Caco-2 (cell line): ENCODE measurements at regions not wholly inside any gene's neighbourhood (a gene's known extent, or its start where the extent isn't known, plus 50 kb on each side); places are given as distances from the start of the nearest gene placed in this dataset.
"Not testable (repeated sequence)": the region's sequence is repeated elsewhere in the genome, so short reads cannot be mapped to it uniquely, and the experiment has no call there.

Source experiments
- BruUV-seq: library from RNA; stranded (reverse); fragments of 400-500 nt; replicated peaks from 2 replicates; lab custom pipeline; 2021; lab: Mats Ljungman, UMichigan
- CTCF ChIA-PET: fragments of 300-600 bp; sonication (Branson Sonifier 250); formaldehyde crosslinking; loops from one replicate; lab custom pipeline; 2022; ENCODE audit warnings: antibody characterized with exemption; lab: Charles Lee
- POLR2A ChIA-PET: fragments of 300-600 bp; sonication (Branson Sonifier 250); formaldehyde crosslinking; loops from one replicate; lab custom pipeline; 2022; ENCODE audit warnings: antibody characterized with exemption; lab: Charles Lee
- DNase-seq, 2 experiments: peaks; one replicate each; pipeline versions ENCODE4 v3.0.0 to v3.0.0-alpha.2; 2020 to 2022
- H3K27me3 ChIP-seq: replicated peaks from 2 replicates; pipeline ENCODE4 v1.6.0; 2011; ENCODE audit warnings: low read length; ENCODE audit not compliant: control insufficient read depth, insufficient read depth
- H3K36me3 ChIP-seq: 2 replicates; pipeline ENCODE4 v1.5.1; 2011; ENCODE audit warnings: low read length; ENCODE audit not compliant: control insufficient read depth, insufficient read depth
- H3K4me1 ChIP-seq: fragments of 250-450 bp; sonication (Bioruptor Pico); 2 replicates; pipeline ENCODE4 v1.5.1; 2020; ENCODE audit warnings: mild to moderate bottlenecking
- H3K4me3 ChIP-seq: 2 replicates; pipeline ENCODE4 v1.5.1; 2011; ENCODE audit warnings: low read depth, mild to moderate bottlenecking, control low read depth, low read length
- H3K9me3 ChIP-seq: fragments of 250-450 bp; sonication (Bioruptor Pico); 2 replicates; pipeline ENCODE4 v1.5.1; 2020; ENCODE audit warnings: mild to moderate bottlenecking, moderate library complexity
- H3K27ac Mint-ChIP-seq: one replicate; pipeline ENCODE4 v1.8.0; 2022; ENCODE audit warnings: mixed read lengths; ENCODE audit not compliant: unreplicated experiment
- H3K27me3 Mint-ChIP-seq: one replicate; pipeline ENCODE4 v1.8.0; 2022; ENCODE audit warnings: mixed read lengths; ENCODE audit not compliant: insufficient read depth, unreplicated experiment
- H3K36me3 Mint-ChIP-seq: one replicate; pipeline ENCODE4 v1.8.0; 2022; ENCODE audit warnings: mild to moderate bottlenecking, mixed read lengths; ENCODE audit not compliant: insufficient read depth, unreplicated experiment
- H3K4me1 Mint-ChIP-seq: one replicate; pipeline ENCODE4 v1.8.0; 2022; ENCODE audit warnings: low read depth, mixed read lengths; ENCODE audit not compliant: unreplicated experiment
- H3K4me3 Mint-ChIP-seq: one replicate; pipeline ENCODE4 v1.8.0; 2022; ENCODE audit warnings: mild to moderate bottlenecking, moderate library complexity, mixed read lengths; ENCODE audit not compliant: unreplicated experiment
- H3K9me3 Mint-ChIP-seq: one replicate; pipeline ENCODE4 v1.8.0; 2022; ENCODE audit warnings: mixed read lengths; ENCODE audit not compliant: unreplicated experiment
- CTCF ChIP-seq, 2 experiments: fragments of 200-600 bp in 1 of 2; IDR thresholded peaks; 1 replicate in 1 of 2; 2 replicates in 1 of 2; pipeline versions ENCODE4 v1.5.1 to v1.8.0; 2011 to 2022; ENCODE audit warnings: antibody characterized with exemption in 1 of 2, control low read depth in 1 of 2, inconsistent platforms in 1 of 2, low read depth in 1 of 2, low read length in 1 of 2, mild to moderate bottlenecking in 1 of 2, moderate library complexity in 1 of 2; ENCODE audit not compliant: insufficient read depth in 1 of 2, severe bottlenecking in 1 of 2, unreplicated experiment in 1 of 2
- intact Hi-C: fragments of 100-400 bp; cut with micrococcal nuclease; formaldehyde crosslinking; loops from one replicate; pipeline ENCODE4 v1.10.0; 2022; ENCODE audit not compliant: unreplicated experiment

GRCh38 chr7:146057958-146058357, 58.6 kb upstream of the CNTNAP2 start:
- no TSS peak for BruUV-seq
- H3K4me1 Mint-ChIP-seq, result no peaks in the 10 kb centered on the region
- intact Hi-C loops, result no loop called here

GRCh38 chr7:146054909-146055308, 61.7 kb upstream of the CNTNAP2 start:
- Mint-ChIP-seq H3K27me3 (no peaks in the 10 kb centered on the region), H3K36me3 (no peaks in the 10 kb centered on the region), H3K27ac (no peak overlapping the region), H3K9me3 (peaks cover 10% of the 10 kb centered on the region), H3K4me3 (no peak overlapping the region), H3K4me1 (no peaks in the 10 kb centered on the region)
- no peak for DNase-seq
- BruUV-seq, result no TSS peak
- TF ChIP-seq CTCF (IDR thresholded peaks at IDR 0.05; ENCODE audit: insufficient read depth in 1 of 2, low read depth in 1 of 2, low read length in 1 of 2, severe bottlenecking in 1 of 2, unreplicated experiment in 1 of 2), result no peak
- Histone ChIP-seq H3K36me3 (no peaks in the 10 kb centered on the region), H3K4me1 (peaks cover 9% of the 10 kb centered on the region; the same call in 1 of the 2 replicates), H3K9me3 (no peaks in the 10 kb centered on the region), H3K27me3 (no peaks in the 10 kb centered on the region), H3K4me3 (no peak overlapping the region)
- intact Hi-C loops, result loop anchor here (5.0 kb wide), 1 partner anchor 753 kb away; no protein-coding TSS in a partner anchor
- ChIA-PET POLR2A (no interaction called here), CTCF (no interaction called here)

More at GRCh38 chr7:146057958-146058357, 58.6 kb upstream of the CNTNAP2 start:
- Mint-ChIP-seq H3K27me3 (no peaks in the 10 kb centered on the region), H3K9me3 (peaks cover 10% of the 10 kb centered on the region), H3K27ac (no peak overlapping the region), H3K36me3 (no peaks in the 10 kb centered on the region), H3K4me3 (no peak overlapping the region)
- H3K36me3 ChIP-seq, result no peaks in the 10 kb centered on the region
- CTCF ChIA-PET, result no interaction called here
- TF ChIP-seq CTCF (IDR thresholded peaks at IDR 0.05; ENCODE audit: insufficient read depth in 1 of 2, low read depth in 1 of 2, low read length in 1 of 2, severe bottlenecking in 1 of 2, unreplicated experiment in 1 of 2), result no peak
- H3K4me3 ChIP-seq, result no peak overlapping the region
- no peaks in the 10 kb centered on the region for H3K9me3 ChIP-seq
- peaks cover 9% of the 10 kb centered on the region; the same call in 1 of the 2 replicates for H3K4me1 ChIP-seq
- DNase-seq, result no peak
- H3K27me3 ChIP-seq, result no peaks in the 10 kb centered on the region
- POLR2A ChIA-PET, result no interaction called here

GRCh38 chr7:146053492-146053891, 63.1 kb upstream of the CNTNAP2 start:
- Histone ChIP-seq H3K27me3 (no peaks in the 10 kb centered on the region), H3K4me1 (peaks cover 5% of the 10 kb centered on the region; the same call in 1 of the 2 replicates), H3K4me3 (no peak overlapping the region), H3K36me3 (no peaks in the 10 kb centered on the region), H3K9me3 (no peaks in the 10 kb centered on the region)
- Mint-ChIP-seq H3K9me3 (peaks cover 10% of the 10 kb centered on the region), H3K27me3 (no peaks in the 10 kb centered on the region), H3K4me3 (no peak overlapping the region), H3K4me1 (no peaks in the 10 kb centered on the region), H3K27ac (no peak overlapping the region), H3K36me3 (no peaks in the 10 kb centered on the region)
- no peak for TF ChIP-seq CTCF (IDR thresholded peaks at IDR 0.05; ENCODE audit: insufficient read depth in 1 of 2, low read depth in 1 of 2, low read length in 1 of 2, severe bottlenecking in 1 of 2, unreplicated experiment in 1 of 2)
- ChIA-PET CTCF (no interaction called here), POLR2A (no interaction called here)
- DNase-seq, result no peak
- intact Hi-C loops, result loop anchor here (5.0 kb wide), 1 partner anchor 751 kb away; no protein-coding TSS in a partner anchor
- no TSS peak for BruUV-seq

GRCh38 chr7:146043310-146043709, 73.3 kb upstream of the CNTNAP2 start:
- H3K9me3 Mint-ChIP-seq, POLR2A ChIA-PET, H3K27me3 Mint-ChIP-seq, CTCF ChIA-PET, H3K4me3 Mint-ChIP-seq, H3K4me1 ChIP-seq, BruUV-seq, H3K9me3 ChIP-seq, H3K4me3 ChIP-seq, H3K4me1 Mint-ChIP-seq, H3K27ac Mint-ChIP-seq, intact Hi-C loops, DNase-seq, H3K36me3 Mint-ChIP-seq, H3K27me3 ChIP-seq, H3K36me3 ChIP-seq: not testable (repeated sequence)
